GM12878 (cell line): ENCODE measurements at regions not wholly inside any gene's neighbourhood (a gene's known extent, or its start where the extent isn't known, plus 50 kb on each side); places are given as distances from the start of the nearest gene placed in this dataset.

Experiments
- ATAC-seq: fragments of 200-7000 bp; cut with Tn5 transposase; 3 replicates; pipeline ENCODE4 v1.9.1; 2020; ENCODE audit warnings: mild to moderate bottlenecking, moderate library complexity
- BruUV-seq: library from RNA; stranded (reverse); fragments of 400-500 nt; replicated peaks from 2 replicates; lab custom pipeline; 2021; lab: Mats Ljungman, UMichigan
- CTCF ChIA-PET: fragments of 300-600 bp; sonication (Branson Sonifier 250); formaldehyde crosslinking; extraction: SDS; loops from one replicate; lab custom pipeline; 2021; ENCODE audit warnings: inconsistent platforms; lab: Yijun Ruan, JAX
- POLR2A ChIA-PET: fragments of 350-600 bp; formaldehyde crosslinking; extraction: SDS; loops from one replicate; lab custom pipeline; 2021; ENCODE audit warnings: inconsistent platforms; lab: Charles Lee
- RAD21 ChIA-PET: fragments of 300-600 bp; sonication (Branson Sonifier 250); formaldehyde crosslinking; loops from one replicate; lab custom pipeline; 2023; ENCODE audit warnings: antibody characterized with exemption; ENCODE audit not compliant: unreplicated experiment; lab: Charles Lee
- SMC1A ChIA-PET: fragments of 300-600 bp; sonication (Branson Sonifier 250); formaldehyde crosslinking; loops from one replicate; lab custom pipeline; 2023; ENCODE audit not compliant: unreplicated experiment, uncharacterized antibody; lab: Charles Lee
- DNase-seq: peaks from one replicate; pipeline ENCODE4 v3.0.0-alpha.2; 2011; ENCODE audit warnings: low read depth, low spot score
- FAIRE-seq: peaks from 3 replicates; lab custom pipeline; 2011; peaks lifted over from hg19 to GRCh38; lab: Jason Lieb, UNC
- H2AFZ ChIP-seq: 2 replicates; pipeline ENCODE4 v1.6.0; 2011; ENCODE audit warnings: low read depth, low read length, control low read depth; ENCODE audit not compliant: control insufficient read depth
- H3K27ac ChIP-seq: 2 replicates; pipeline ENCODE4 v1.5.1; 2011; ENCODE audit warnings: control low read depth; ENCODE audit not compliant: control insufficient read depth, insufficient read depth
- H3K27me3 ChIP-seq, 2 experiments: replicated peaks in 1 of 2; 2 replicates each; pipeline versions ENCODE4 v1.6.0 to v1.6.1; 2011; ENCODE audit warnings: low read length in 1 of 2; ENCODE audit not compliant: control insufficient read depth in 2 of 2, insufficient read depth in 2 of 2
- H3K36me3 ChIP-seq, 2 experiments: 2 replicates each; pipeline ENCODE4 v1.5.1; 2011; ENCODE audit warnings: low read length in 1 of 2; ENCODE audit not compliant: control insufficient read depth in 2 of 2, insufficient read depth in 2 of 2
- H3K4me1 ChIP-seq: 2 replicates; pipeline ENCODE4 v1.6.1; 2011; ENCODE audit warnings: mild to moderate bottlenecking, low read length, moderate library complexity, mixed read lengths; ENCODE audit not compliant: control insufficient read depth, insufficient read depth
- H3K4me2 ChIP-seq: 2 replicates; pipeline ENCODE4 v1.6.0; 2011; ENCODE audit warnings: control low read depth; ENCODE audit not compliant: control insufficient read depth, insufficient read depth
- H3K4me3 ChIP-seq: fragments of 200-600 bp; sonication (generic); 2 replicates; pipeline ENCODE4 v1.5.1; 2016
- H3K79me2 ChIP-seq: 2 replicates; pipeline ENCODE4 v1.6.0; 2011; ENCODE audit warnings: low read length; ENCODE audit not compliant: control insufficient read depth, insufficient read depth
- H3K9ac ChIP-seq: 2 replicates; pipeline ENCODE4 v1.8.0; 2011; ENCODE audit warnings: low read length, control low read depth, mixed read lengths; ENCODE audit not compliant: control insufficient read depth, insufficient read depth
- H3K9me3 ChIP-seq: replicated peaks from 3 replicates; pipeline ENCODE4 v1.5.1; 2011; ENCODE audit warnings: mild to moderate bottlenecking, low read length; ENCODE audit not compliant: control insufficient read depth, insufficient read depth
- H4K20me1 ChIP-seq: 2 replicates; pipeline ENCODE4 v1.6.0; 2011; ENCODE audit not compliant: control insufficient read depth, insufficient read depth
- EED ChIP-seq: sonication (generic); IDR thresholded peaks from 2 replicates; pipeline ENCODE4 v1.6.1; 2016; ENCODE audit warnings: antibody characterized with exemption, low read depth
- EGR1 ChIP-seq, 2 experiments: IDR thresholded peaks; 1 replicate in 1 of 2; 2 replicates in 1 of 2; pipeline ENCODE4 v1.6.1; 2011 to 2012; ENCODE audit warnings: low read depth in 2 of 2, low read length in 2 of 2, borderline replicate concordance in 1 of 2, mild to moderate bottlenecking in 1 of 2, moderate library complexity in 1 of 2
- FOS ChIP-seq: IDR thresholded peaks from 3 replicates; pipeline ENCODE4 v1.6.1; 2011; ENCODE audit warnings: borderline replicate concordance; ENCODE audit not compliant: insufficient read length; ENCODE audit errors: extremely low read depth
- IKZF1 ChIP-seq: fragments of 450-650 bp; conservative IDR thresholded peaks from 2 replicates; pipeline ENCODE4 v1.6.1; 2017; ENCODE audit warnings: antibody characterized with exemption, mild to moderate bottlenecking
- IRF4 ChIP-seq: IDR thresholded peaks from 2 replicates; pipeline ENCODE4 v1.6.1; 2011; ENCODE audit warnings: low read depth, low read length
- MTA3 ChIP-seq: IDR thresholded peaks from 2 replicates; pipeline ENCODE4 v1.6.1; 2012; ENCODE audit warnings: low read length, inconsistent platforms, borderline replicate concordance
- SP1 ChIP-seq: IDR thresholded peaks from one replicate; pipeline ENCODE4 v1.6.1; 2011; ENCODE audit warnings: low read depth, low read length
- SUPT20H ChIP-seq: IDR thresholded peaks from 2 replicates; pipeline ENCODE4 v1.6.1; 2011; ENCODE audit warnings: low read depth, mild to moderate bottlenecking, low read length, moderate library complexity, borderline replicate concordance; ENCODE audit not compliant: control insufficient read depth
- SUZ12 ChIP-seq: fragments of 200-600 bp; sonication (generic); IDR thresholded peaks from one replicate; pipeline ENCODE4 v1.6.1; 2018; ENCODE audit warnings: antibody characterized with exemption, mild to moderate bottlenecking; ENCODE audit not compliant: unreplicated experiment
- TARDBP ChIP-seq: IDR thresholded peaks from 2 replicates; pipeline ENCODE4 v1.6.1; 2016; ENCODE audit warnings: borderline replicate concordance
- TCF12 ChIP-seq: IDR thresholded peaks from 2 replicates; pipeline ENCODE4 v1.6.1; 2011; ENCODE audit warnings: low read depth, mild to moderate bottlenecking, low read length
- WGBS: methylation state at CpG from one replicate; pipeline ENCODE4 v1.1.6; 2016; ENCODE audit warnings: low lambda C conversion rate; ENCODE audit not compliant: insufficient replicate concordance, insufficient coverage; ENCODE audit errors: missing lambda C conversion rate; 5-methylcytosine and 5-hydroxymethylcytosine counted together
- in situ Hi-C: fragments of 300-500 bp; cut with MboI; formaldehyde crosslinking; loops from 9 replicates; pipeline ENCODE4 v1.14.3; 2018; ENCODE audit warnings: mixed read lengths
- intact Hi-C: fragments of 100-400 bp; cut with micrococcal nuclease; formaldehyde crosslinking; loops from one replicate; pipeline ENCODE4 v1.14.2; 2022; ENCODE audit not compliant: unreplicated experiment

GRCh38 chr4:135508006-135508714, 1306.6 kb upstream of the PABPC4L start (continued):
- no peak for TF ChIP-seq EGR1 (IDR thresholded peaks at IDR 0.05; ENCODE audit: borderline replicate concordance in 1 of 2, low read depth in 2 of 2, low read length in 2 of 2)

GRCh38 chr4:135497563-135498152, 1296.1 kb upstream of the PABPC4L start:
- H3K4me2 ChIP-seq, result no peak overlapping the region
- CTCF ChIA-PET, result interaction anchor here (0.8 kb wide), 1 partner anchor 127 kb away, joined by 3 read pairs; no protein-coding TSS in a partner anchor
- H4K20me1 ChIP-seq, result no peaks in the 10 kb centered on the region
- FAIRE-seq (no peak), DNase-seq (no peak)
- H3K36me3 ChIP-seq, result no peaks in the 10 kb centered on the region
- no peaks in the 10 kb centered on the region for H3K79me2 ChIP-seq
- POLR2A ChIA-PET, result no interaction called here
- H3K4me1 ChIP-seq, result no peaks in the 10 kb centered on the region
- no peaks in the 10 kb centered on the region for H3K9me3 ChIP-seq
- no peak overlapping the region for H3K9ac ChIP-seq
- no peak for TF ChIP-seq IRF4
- no peak for TF ChIP-seq MTA3
- TF ChIP-seq FOS, result no peak
- TF ChIP-seq SUPT20H, result no peak
- TF ChIP-seq SP1, result no peak
- TF ChIP-seq TARDBP, result no peak
- no peak for TF ChIP-seq EED
- TF ChIP-seq IKZF1, result no peak
- TF ChIP-seq SUZ12, result no peak
- TF ChIP-seq TCF12, result no peak
- TF ChIP-seq, all 136 proteins: peak for 0
- BruUV-seq, result no TSS peak
- 13% methylated on average over 1 of the region's 1 CpG for WGBS
- H3K27me3 ChIP-seq, result no peaks in the 10 kb centered on the region
- no peak overlapping the region for H3K4me3 ChIP-seq
- intact Hi-C loops, result no loop called here
- H2AFZ ChIP-seq, result no peak overlapping the region
- SMC1A ChIA-PET, result interaction anchor here (0.7 kb wide), 1 partner anchor 26 kb away, joined by 3 read pairs; no protein-coding TSS in a partner anchor
- H3K27ac ChIP-seq, result no peak overlapping the region
- ATAC-seq, result no peak
- in situ Hi-C loops, result no loop called here
- RAD21 ChIA-PET, result no interaction called here
